Astrocyte of the hippocampus (primary cell): ENCODE measurements at regions not wholly inside any gene's neighbourhood (a gene's known extent, or its start where the extent isn't known, plus 50 kb on each side); places are given as distances from the start of the nearest gene placed in this dataset.
"Not testable (repeated sequence)": the region's sequence is repeated elsewhere in the genome, so short reads cannot be mapped to it uniquely, and the experiment has no call there.

Experiments
- DNase-seq: peaks from one replicate; pipeline ENCODE4 v3.0.0; 2011; ENCODE audit warnings: low read depth, low spot score

DNA sequence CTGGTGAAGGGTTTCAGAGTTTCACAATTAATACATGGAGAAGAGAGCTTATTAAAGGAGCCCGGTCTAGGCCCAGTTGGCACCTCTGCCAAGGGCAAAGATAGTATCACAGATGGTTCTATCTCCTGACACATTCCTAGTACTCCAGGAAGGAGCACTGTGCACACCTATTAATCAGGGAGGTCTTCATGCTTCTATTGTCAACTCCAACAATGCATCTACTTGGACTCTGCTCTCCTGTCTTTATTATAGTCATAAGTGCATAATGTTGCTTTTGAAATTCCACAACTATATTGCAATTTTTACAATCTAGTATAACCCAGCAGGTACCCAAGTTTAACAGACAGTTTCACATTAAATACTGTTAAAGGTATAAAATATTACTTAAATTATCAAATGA is 174.5 kb upstream of the TSC22D1 start:
- DNase-seq, result no peak

DNA sequence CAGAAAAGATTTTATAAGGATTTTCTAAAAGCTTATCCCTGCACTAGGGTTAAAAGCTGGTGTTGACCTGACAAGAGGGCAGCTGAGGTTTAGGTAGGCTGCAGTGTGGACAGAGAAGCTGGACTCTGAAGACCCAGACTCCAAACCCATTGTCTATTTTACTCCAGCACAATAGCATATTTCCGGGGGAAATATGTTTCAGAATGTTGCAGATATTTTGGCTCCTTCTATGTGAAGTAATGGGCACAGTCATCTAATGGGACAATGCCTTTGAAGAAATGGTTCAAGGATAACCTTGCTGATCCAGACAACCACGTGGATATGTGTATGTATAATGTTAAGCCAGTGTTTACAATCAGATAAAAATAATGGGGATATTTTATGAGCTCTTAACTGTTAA is 173.8 kb upstream of the TSC22D1 start:
- DNase-seq, result no peak

DNA sequence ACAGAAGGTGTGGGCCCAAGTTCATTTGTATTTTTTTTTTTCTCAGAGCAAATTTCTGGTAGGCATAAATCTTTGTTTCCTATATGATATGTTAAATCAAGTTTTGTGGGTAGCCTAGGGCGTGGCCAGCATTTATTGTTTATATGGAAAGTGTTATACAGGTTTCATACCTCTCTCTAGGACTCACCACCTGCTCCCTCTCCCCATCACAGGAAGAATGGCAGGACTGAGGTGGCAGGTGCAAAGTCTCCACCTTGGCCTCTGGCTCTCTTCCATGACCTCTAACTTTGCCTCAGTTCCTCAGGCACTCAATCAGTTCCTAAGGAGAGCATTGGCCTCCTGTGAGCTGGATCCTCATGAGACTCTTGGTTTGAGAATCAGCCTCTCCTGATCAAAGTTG is 172.3 kb upstream of the TSC22D1 start:
- DNase-seq, result no peak

DNA sequence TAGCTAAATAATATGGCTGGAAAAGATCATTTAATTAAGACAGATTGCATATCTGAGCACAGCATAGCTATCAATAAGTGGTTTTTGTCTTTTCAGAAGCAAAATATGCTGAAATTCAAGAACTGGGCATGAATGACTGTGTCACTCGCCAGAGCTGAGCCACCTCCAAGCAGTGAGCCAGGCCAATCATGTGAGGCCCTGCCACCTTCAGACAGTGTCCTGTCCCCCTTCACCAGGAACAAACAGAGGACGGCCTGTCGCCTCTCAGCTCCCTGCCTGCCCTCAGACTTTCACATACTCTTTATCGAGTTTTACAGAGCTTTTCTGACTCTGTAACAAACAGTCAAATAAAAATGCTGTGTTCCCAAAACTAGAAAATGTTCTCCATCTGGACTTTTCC is 171.0 kb upstream of the TSC22D1 start:
- DNase-seq, result no peak

DNA sequence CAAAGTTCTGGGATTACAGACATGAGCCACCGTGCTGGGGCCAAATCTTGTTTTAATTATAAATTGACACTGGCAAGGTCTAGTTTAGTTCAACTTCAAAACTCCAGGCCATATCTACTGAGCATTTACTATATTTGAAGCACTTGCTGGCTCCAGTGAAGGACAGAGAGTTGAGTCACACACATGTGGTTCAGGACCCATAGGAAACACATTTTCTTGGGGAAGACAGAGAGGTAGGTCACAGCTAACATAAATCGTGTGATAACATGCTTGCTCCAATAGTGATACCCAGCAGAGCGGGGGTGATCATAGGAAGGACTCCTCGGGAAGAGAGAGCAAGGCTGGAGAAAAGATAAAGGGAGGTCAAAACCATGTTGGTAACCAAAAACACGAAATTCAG is 170.6 kb upstream of the TSC22D1 start:
- no peak for DNase-seq

DNA sequence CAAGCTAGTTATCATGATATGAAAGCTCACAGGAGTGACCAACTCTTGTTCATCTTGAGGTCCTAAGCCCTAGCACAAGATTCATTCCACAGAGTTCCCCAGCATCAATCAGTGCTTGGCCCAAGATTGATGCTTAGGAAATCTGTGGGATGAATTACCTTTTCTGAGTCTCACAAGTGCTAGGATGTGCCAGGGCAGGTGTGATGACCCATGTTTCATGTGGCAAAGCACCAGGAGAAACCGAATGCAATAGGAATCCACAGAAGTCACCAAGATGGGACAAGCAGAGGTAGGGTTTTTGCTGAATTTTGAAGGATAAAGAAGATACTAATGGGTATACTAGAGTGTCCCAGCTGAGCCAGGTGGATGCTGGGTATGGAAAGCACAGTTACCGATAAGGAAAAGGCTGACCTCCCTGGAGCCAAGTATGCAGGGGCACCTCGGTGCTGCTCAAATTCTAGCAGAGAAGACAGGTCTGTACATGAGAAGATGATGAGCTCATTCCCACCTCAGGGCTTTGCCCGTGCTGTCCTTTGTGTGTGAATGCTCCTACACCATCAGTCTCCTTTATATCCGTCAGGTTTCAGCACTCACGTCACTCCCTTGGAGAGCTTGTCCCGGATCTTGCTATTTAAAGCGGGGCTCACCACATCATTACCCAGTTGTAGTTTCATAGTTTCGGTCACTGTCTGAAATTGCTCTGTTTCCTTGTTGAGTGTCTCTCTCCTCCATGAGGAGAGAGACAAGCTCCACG is 168.9 kb upstream of the TSC22D1 start:
- no peak for DNase-seq

DNA sequence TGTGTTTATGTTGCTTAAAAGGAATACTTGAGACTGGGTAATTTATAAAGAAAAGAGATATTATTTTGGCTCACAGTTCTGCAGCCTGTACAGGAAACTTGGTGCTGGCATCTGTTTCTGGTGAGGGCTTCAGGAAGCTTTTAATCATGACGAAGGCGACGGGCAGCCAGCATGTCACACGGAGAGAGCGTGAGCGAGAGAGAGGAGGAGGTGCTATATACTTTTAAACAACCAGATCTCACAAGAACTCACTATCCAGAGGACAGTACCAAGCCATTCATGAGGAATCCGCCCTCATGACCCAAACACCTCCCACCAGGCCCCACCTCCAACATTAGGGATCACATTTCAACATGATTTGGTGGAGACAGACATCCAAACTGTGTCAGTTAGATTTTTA is 163.4 kb upstream of the TSC22D1 start:
- no peak for DNase-seq

DNA sequence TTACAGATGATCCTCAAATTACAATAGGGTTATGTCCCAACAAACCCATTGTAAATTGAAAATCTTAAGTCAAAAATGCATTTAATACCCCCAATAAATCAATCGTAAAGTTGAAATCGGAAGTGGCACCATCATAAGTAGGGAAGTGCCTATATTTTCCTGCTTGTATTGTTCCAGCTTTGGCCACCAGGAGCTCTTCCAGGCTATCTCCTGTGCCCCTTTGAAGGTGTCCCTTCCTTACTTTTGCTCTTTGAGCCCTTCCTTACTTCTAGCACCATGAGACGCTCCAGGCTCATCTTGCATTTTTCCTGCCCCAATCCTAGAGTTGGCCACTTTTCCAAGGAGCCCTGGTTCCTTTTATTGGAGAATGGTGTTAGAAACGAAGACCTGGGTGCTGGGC is 163.0 kb upstream of the TSC22D1 start:
- no peak for DNase-seq

DNA sequence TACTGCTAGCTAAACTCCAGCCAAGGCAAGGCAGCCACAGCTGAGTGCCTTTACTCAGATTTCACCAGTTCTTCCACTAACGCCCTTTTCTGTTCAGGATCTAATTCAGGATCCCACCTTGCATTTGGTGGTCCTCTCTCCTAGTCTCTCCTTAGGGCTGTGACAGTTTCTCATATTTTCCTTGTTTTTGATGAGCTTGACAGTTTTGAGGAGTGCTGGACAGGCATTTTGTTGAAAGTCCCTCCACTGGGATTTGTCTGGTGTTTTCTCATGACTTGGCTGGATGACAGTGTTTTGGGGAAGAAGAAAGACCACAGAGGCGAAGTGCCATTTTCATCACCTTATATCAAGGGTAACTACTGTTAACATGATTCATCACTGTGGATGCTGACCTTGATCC is 162.3 kb upstream of the TSC22D1 start:
- no peak for DNase-seq

DNA sequence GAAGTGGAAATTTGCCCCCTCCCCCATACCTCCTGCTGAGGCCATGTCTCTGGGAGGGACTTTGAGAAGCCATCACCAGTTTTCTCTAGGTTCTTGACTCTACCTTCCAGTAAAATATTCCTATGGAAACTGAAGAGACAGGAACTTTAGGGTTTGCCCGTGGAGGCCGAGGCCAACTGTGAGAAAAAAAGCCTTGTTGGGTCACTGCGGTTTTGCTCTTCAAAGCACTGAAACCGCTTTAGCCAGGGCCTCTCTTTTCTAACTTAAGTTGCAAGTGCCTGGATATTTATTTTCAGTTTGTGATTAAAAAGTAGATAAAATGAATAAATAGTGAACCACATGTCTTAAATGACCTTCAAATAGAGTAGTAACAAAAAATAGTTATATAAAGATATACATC is 159.7 kb upstream of the TSC22D1 start:
- no peak for DNase-seq

DNA sequence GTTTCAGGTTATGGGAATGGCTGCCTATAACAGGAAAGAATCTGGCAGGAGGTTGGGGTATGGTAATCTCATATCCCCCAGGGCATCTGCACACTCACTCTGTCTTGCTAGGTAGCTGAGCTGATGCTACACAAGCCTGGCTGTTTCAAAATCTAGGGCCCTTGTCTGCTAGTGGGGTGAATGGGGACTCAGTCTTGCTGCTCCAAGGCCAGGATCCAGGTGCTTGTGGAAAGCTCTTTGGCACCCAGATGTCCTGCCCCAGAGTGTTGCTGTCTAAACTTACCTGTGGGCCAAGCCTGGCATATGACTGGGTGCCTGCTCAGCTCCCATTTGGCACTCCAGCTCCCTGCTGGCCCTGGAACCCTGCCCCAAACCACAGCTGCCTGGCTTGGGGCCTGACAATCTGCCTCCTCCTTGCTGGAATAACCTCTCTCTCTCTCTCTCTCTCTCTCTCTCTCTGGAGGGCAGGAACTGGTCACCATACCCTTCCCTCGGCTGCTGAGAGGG is 158.1 kb upstream of the TSC22D1 start:
- peak; percentile 87 for DNase-seq

DNA sequence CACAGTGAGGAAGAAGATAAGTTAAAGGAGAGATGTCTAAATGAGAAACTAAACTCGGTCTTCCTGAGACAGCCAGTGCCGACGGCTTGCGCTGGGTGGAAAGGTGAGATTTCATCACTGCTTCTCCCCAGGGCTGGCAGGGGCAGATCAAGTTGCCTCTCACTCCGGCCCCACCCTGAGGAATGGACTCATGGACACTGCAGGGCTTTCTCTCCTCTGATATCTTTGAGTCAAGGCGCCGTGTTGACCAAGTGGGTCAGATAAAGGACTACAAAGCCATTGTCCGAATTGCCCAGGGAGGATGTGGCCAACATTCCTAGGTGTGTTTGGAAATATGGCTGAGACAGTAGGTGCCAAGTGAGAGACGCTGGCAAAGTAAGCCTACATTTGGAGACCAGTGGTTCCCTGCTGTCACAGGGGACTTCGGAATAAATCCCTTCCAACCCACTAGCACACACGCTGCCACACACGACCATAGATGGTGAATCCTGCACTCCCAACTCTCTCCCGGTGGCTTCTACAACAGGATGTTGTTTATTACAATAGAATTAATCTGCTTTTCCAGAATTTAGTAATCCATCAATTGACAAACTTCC is 156.5 kb upstream of the TSC22D1 start:
- no peak for DNase-seq

DNA sequence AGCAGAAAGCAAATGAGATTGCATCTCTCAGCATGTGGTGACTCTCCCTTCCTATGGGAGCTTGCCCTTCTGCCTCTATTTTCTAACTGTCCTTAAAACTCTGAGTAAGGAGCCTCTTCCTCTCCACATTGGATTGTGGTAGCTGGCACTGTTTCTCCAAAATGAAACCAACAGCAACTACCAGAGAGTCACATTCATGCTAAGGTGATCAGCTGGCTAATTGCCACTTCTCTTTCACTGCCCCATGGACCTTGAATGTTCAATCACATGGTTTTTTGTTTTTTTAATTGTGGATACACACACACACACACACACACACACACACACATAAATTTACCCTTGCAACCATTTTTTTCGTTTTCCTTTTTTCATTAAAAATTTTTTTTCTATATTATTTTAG is 154.7 kb upstream of the TSC22D1 start:
- no peak for DNase-seq

DNA sequence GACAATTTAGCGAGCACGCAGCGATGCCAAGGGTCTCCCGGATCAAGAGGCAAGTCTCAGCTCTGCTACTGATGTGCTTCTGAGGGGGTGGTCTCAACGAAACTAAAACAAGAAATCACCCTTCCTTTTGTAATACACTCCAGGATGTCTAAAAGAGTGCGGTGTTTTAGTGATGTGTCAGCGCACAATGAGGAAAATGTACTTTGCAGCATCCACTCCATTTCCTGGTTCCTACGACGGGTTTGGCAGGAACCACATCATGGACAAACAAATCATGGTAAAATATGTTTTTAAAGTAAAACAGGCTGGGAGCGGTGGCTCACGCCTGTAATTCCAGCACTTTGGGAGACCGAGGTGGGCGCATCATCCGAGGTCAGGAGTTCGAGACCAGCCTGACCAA is 154.0 kb upstream of the TSC22D1 start:
- DNase-seq, result no peak

DNA sequence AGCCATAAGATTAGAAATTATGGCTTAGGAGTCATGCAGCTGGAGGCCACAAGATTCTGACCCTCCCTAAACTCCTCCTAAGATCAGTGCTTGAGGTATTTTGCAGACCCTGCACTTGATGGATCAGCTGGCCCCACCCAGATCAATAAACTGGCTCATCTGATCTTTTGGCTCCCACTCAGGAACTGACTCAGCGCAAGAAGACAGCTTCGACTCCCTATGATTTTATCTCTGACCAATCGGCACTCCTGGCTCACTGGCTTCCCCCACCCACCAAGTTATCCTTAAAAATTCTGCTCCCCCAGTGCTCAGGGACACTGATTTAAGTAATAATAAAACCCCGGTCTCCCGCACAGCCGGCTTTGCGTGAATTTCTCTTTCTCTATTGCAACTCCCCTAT is 151.5 kb upstream of the TSC22D1 start:
- not testable (repeated sequence) for DNase-seq

DNA sequence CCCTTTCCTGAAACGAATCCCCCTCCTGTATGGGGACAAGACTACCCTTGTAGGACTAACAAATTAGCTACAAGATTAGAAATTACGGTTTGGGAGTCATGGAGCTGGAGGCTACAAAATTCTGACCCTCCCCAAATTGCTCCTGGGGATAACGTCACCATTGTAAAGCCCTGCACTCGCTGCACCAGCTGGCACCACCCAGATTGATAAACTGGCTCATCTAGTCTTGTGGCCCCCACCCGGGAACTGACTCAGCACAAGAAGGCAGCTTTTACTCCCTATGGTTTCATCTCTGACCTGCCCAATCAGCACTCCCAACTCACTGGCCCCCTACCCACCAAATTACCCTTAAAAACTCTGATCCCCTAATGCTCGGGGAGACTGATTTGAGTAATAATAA is 150.6 kb upstream of the TSC22D1 start:
- DNase-seq, result no peak

DNA sequence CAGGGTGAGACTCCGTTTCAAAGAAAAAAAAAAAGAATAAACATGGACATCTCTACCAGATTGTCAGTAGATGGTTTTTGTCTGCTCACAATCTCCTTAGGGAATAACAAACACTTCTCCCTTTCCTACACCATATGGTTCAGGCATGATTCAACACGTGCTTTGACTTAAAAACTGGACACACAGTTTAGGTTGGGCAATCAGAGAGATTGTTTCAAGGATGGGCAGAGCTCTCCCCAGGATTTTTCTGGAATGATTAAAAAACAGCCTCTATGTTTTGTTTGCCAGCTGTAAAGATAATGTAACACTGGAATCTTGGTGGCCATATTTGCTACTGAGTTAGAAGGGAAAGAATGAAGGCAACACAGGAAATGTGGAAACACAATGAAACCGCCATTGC is 150.1 kb upstream of the TSC22D1 start:
- no peak for DNase-seq

DNA sequence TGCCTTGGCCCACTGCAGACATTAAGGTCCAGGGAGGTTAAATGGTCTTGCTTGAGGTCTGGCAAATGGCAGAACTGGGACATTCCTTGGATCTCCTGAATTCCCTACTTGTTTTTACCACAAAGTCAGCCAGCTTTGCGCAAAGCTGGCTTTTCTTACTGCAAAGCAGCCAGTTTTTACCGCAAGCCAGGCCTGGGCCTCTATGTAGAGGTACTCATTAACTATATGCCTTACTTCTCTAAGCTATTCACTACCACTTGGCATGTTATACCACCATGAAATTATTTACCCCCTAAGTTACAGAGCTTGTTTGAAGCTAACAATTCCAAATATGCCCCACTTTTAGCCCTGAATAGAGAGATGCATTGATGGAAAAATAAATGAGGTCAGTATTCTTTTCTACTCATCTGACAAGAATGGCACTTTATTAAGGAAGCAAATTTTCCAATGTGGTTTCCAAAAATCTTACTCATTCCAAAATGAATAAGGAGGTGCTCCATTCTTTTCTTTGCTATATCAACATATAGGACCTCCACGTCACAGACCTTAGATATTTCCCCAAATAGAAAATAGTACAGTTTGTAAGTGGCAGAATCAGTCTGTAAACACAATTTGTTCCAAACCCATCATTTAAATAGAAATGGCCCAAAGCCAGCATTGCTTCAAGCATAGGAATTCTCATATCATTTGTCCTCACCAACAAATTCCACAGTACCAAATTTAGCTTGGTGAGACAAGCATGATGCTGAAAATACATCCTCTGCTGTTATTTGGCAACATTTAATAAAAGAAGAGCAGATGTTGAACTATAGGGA is 143.9 kb upstream of the TSC22D1 start:
- DNase-seq, result peak; percentile 98

DNA sequence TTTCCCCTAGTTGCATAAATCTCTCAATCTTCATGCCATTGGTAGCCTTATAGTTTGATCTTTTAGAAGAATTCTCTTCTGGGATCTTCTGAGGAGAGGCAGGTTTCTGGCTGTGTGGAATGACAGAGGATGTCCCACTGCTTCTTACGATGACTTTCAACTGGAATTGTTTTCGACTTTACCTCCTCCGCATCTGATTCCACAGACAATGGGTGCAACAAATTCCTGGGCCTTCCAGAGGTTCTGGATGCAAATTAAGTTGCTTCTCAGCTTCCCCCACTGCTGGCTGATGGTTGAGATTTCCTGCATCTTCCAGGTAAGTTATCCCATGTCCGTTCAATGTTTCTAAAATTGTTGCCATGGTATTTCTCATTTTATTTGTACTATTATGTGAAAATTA is 142.3 kb upstream of the TSC22D1 start:
- DNase-seq, result no peak

DNA sequence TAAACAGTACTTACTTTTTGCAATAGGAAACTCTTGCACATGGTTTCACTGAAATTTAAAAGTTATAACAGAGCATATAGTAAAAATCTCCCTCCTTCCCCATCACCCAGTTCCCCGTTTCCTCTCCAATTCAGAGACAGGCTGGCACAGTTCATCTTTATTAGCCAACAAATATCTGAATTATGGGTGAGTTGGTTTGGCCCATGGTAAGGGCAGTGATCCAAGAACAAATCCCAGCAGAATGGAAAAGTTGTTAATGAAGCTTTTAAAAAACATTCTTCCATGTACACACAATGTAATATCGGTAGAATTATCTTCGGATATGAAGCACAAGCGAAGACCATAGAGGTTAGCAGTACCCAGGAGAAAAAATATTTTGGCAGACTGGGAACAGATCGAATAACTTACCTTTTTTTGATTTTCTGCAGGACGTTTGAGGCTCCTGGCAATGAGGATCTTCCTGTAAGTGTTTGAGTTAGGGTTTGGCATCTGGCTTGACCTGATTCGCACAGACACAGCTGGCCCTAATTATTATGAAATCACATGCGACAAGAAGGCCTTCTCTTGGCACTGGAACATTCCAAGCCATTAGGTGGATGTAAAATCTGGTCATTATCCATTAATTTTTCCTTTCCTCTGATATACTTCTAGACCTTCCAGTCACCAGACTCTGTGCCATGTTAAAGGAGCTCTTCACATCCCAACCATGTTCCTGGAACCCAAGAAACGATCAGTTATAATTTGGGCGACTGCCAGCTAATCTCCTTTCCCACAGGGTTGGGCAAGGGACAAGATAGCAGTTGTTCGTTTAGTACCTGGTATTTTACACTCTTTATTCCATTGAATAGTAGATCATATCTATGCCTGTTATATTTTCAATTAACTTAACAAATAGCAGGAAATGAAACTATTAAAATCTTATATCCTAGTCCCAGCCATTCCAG is 139.4 kb upstream of the TSC22D1 start:
- DNase-seq, result peak; percentile 68

DNA sequence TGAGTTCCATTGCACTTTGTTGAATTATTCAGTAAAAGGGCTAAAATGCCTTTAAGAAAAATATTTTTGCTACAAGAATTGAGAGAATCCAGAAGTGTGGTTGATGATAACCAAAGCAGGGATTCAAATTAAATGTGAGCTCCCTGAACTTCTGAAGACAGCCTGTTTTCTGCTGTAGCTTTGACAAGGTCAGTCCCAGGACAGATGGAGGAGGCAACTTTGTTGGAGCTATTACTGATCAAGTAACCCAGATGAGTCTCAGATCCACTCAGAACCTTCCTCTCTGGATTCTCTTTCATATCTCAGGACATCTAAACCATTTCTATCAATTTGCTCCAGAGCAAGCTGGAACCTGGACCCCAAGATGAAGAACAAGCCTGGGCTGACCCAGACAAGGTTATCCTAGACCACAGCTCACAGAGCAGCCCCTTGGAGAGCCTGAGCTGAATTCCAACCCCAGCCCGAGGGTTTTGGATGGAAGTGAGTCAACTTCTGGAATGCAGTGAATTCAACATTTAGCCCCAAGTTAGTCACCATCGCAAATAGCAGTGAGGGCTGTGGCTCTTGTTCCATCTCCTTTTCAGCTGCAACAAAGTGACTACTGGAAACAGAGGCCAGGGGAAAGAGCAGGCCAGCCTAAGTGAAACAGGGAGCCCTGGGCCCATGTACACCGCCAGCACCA is 137.8 kb upstream of the TSC22D1 start:
- peak; percentile 97 for DNase-seq
